ENCODE measurements at regions not wholly inside any gene's neighbourhood (a gene's known extent, or its start where the extent isn't known, plus 50 kb on each side); places are given as distances from the start of the nearest gene placed in this dataset.

DNA sequence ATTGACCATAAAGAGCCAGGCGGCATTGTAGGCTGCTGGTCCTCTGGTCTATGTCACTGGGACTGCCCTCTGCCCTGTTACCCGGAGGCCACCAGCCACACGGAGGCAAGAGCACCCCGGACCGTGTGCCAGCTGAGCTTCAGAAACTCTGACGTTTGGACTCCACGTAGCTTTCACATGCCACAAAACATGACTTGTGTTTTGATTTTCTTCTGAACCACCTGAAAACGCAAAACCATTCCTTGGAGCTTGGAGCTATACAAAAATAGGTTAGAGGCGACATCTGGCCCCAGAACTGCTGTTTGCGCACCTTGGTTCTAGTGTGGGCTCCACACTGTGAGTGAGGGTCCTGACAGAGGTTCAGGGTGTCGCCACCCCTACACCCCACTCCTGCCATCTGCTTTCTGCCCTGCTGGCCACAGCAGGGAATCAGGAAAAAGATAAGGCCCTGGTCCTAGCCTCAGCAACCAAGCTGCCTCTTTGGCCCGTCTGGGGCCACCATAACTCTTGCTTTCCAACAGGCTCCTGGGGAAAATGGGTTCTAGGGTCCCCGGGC lies 151.3 kb upstream of the IRX2 start:
- Histone ChIP-seq H3K36me3 (no peaks in the 10 kb centered on the region), H3K27ac (no peak overlapping the region), H3K27me3 (replicated peaks; ENCODE audit: insufficient read depth) (no peaks in the 10 kb centered on the region), H3K4me3 (no peak overlapping the region), H3K4me1 (replicated peaks) (no peaks in the 10 kb centered on the region), H3K9me3 (no peaks in the 10 kb centered on the region)
- no peak for TF ChIP-seq POLR2A (IDR thresholded peaks at IDR 0.05)
- TF ChIP-seq, protein P1, sequence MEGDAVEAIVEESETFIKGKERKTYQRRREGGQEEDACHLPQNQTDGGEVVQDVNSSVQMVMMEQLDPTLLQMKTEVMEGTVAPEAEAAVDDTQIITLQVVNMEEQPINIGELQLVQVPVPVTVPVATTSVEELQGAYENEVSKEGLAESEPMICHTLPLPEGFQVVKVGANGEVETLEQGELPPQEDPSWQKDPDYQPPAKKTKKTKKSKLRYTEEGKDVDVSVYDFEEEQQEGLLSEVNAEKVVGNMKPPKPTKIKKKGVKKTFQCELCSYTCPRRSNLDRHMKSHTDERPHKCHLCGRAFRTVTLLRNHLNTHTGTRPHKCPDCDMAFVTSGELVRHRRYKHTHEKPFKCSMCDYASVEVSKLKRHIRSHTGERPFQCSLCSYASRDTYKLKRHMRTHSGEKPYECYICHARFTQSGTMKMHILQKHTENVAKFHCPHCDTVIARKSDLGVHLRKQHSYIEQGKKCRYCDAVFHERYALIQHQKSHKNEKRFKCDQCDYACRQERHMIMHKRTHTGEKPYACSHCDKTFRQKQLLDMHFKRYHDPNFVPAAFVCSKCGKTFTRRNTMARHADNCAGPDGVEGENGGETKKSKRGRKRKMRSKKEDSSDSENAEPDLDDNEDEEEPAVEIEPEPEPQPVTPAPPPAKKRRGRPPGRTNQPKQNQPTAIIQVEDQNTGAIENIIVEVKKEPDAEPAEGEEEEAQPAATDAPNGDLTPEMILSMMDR (IDR thresholded peaks at IDR 0.05) = no peak
- DNase-seq (ENCODE audit: low spot score) = no peak
- WGBS = 89% methylated on average over 13 of the region's 13 CpGs
- intact Hi-C loops (cut with DNase I) = no loop called here

DNA sequence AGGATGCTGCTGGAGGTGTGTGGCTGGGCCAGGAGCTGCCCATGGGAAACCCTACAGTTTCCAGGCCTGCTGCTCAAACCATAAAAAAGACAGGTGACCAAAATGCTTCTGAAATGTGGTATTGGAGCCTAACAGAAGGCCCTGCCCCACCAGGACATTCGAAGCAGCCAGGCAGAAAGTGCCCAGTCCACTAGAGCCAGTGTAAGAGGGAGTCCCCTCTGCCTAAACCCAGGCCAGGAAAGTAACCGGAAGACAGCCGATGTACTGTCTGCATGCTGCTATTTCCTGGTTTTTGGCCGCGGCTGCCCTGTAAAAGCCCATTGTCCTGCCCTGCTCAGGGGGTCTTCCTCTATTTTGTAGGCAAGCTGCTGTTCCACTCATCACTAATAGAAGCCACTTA lies 150.7 kb upstream of the IRX2 start:
- no peak overlapping the region for H3K4me3 ChIP-seq
- H3K36me3 ChIP-seq = no peaks in the 10 kb centered on the region
- H3K9me3 ChIP-seq = no peaks in the 10 kb centered on the region
- H3K27me3 ChIP-seq (replicated peaks; ENCODE audit: insufficient read depth) = no peaks in the 10 kb centered on the region
- no peak for TF ChIP-seq POLR2A (IDR thresholded peaks at IDR 0.05)
- WGBS = 82% methylated on average over 5 of the region's 5 CpGs
- DNase-seq (ENCODE audit: low spot score) = no peak
- no peak overlapping the region for H3K27ac ChIP-seq
- H3K4me1 ChIP-seq (replicated peaks) = no peaks in the 10 kb centered on the region
- intact Hi-C loops (cut with DNase I) = no loop called here

DNA sequence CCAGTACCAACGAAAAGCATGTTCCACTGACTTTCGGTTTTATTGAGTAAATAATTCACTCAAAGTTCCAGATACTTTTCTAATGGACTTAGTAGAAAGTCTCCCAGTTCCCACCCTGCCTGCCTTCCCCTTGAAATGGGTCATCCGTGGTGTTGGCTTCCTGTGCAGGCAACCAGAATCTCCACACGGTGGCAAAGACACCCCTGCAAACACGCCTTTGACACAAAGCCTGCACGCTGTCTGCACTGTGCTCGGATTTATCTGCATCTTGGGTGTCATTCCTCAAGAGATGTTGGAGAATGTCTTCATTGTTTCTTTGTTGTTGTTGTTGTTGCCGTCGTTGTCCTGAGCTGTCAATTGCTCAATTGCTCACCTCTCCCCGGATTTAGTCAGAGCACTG lies 150.0 kb upstream of the IRX2 start:
- intact Hi-C loops (cut with DNase I) = no loop called here
- 76% methylated on average over 10 of the region's 10 CpGs for WGBS

DNA sequence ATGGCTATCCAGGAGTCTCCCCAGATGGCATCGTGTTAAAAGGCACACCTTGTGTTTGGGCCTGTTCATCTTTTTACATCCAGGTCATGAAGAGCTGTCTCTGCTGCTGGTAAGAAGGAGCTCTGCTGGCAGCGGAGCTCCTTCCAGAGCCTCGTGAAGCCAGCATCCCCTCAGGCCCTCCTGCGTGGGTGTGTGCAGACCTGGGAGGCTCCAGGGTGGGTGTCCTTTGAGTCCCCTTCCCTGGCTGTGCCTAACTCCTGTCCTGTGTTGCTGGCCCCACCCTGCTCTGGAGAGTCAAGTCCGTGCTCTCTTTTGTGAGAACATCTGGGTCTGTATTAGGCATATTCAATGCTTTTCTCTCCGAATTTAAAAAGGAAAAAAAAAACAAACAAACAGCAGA lies 149.6 kb upstream of the IRX2 start:
- no peaks in the 10 kb centered on the region for H3K4me1 ChIP-seq (replicated peaks)
- no peak overlapping the region for H3K27ac ChIP-seq
- TF ChIP-seq POLR2A (IDR thresholded peaks at IDR 0.05) (no peak), POLR2AphosphoS5 (IDR thresholded peaks at IDR 0.05) (no peak)
- TF ChIP-seq, protein P1 (IDR thresholded peaks at IDR 0.05) = no peak
- intact Hi-C loops (cut with DNase I) = no loop called here
- H3K9me3 ChIP-seq = no peaks in the 10 kb centered on the region
- H3K4me3 ChIP-seq = no peak overlapping the region
- no peaks in the 10 kb centered on the region for H3K27me3 ChIP-seq (replicated peaks; ENCODE audit: insufficient read depth)
- WGBS = 67% methylated on average over 6 of the region's 6 CpGs
- DNase-seq (ENCODE audit: low spot score) = no peak
- no peaks in the 10 kb centered on the region for H3K36me3 ChIP-seq

More for the DNA sequence above, 150.0 kb upstream of the IRX2 start:
- Histone ChIP-seq H3K4me3 (no peak overlapping the region), H3K27ac (no peak overlapping the region), H3K27me3 (replicated peaks; ENCODE audit: insufficient read depth) (no peaks in the 10 kb centered on the region), H3K36me3 (no peaks in the 10 kb centered on the region), H3K9me3 (no peaks in the 10 kb centered on the region), H3K4me1 (replicated peaks) (no peaks in the 10 kb centered on the region)
- no peak for DNase-seq (ENCODE audit: low spot score)
- TF ChIP-seq, protein P1 (IDR thresholded peaks at IDR 0.05) = no peak
- TF ChIP-seq POLR2AphosphoS5 (IDR thresholded peaks at IDR 0.05) (no peak), POLR2A (IDR thresholded peaks at IDR 0.05) (no peak)

DNA sequence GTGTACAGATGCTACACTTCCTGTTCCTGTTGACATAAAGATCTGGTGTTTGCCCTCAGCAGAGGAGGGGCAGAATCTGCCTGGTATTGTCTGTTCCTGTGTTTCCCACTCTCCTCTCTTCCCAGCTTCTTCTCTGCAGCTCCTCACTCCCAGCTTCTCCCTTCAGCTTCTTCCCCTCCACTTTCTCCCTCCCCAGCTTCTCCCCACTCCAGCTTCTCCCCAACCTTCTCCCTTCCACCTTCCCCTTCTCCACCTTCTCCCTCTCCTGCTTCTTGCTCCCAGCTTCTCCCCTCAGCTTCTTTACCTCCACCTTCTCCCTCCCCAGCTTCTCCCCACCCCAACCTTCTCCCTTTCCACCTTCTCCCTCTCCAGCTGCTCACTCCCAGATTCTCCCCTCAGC lies 148.9 kb upstream of the IRX2 start:
- TF ChIP-seq POLR2A (IDR thresholded peaks at IDR 0.05) = no peak
- TF ChIP-seq POLR2AphosphoS5 (IDR thresholded peaks at IDR 0.05) = no peak
- TF ChIP-seq, protein P1 (IDR thresholded peaks at IDR 0.05) = no peak
- DNase-seq (ENCODE audit: low spot score) = no peak
- no peak overlapping the region for H3K27ac ChIP-seq
- H3K9me3 ChIP-seq = no peaks in the 10 kb centered on the region
- H3K36me3 ChIP-seq = no peaks in the 10 kb centered on the region
- no peak overlapping the region for H3K4me3 ChIP-seq
- no peaks in the 10 kb centered on the region for H3K4me1 ChIP-seq (replicated peaks)
- intact Hi-C loops (cut with DNase I) = no loop called here
- H3K27me3 ChIP-seq (replicated peaks; ENCODE audit: insufficient read depth) = no peaks in the 10 kb centered on the region
